Choroid plexus epithelial cell (primary cell): ENCODE measurements at regions not wholly inside any gene's neighbourhood (a gene's known extent, or its start where the extent isn't known, plus 50 kb on each side); places are given as distances from the start of the nearest gene placed in this dataset.

ENCODE experiments used
- DNase-seq: peaks from one replicate; pipeline ENCODE4 v3.0.0-alpha.2; 2010; ENCODE audit warnings: low read depth
- H3K4me3 ChIP-seq: 2 replicates; pipeline ENCODE4 v1.5.1; 2011; ENCODE audit warnings: low read depth, mild to moderate bottlenecking, control low read depth, low read length, moderate library complexity
- TF ChIP-seq, protein P1 (sequence below): conservative IDR thresholded peaks from 2 replicates; pipeline ENCODE4 v1.5.1; 2011; ENCODE audit warnings: low read depth, mild to moderate bottlenecking, control low read depth, inconsistent platforms, low read length, moderate library complexity

DNA sequence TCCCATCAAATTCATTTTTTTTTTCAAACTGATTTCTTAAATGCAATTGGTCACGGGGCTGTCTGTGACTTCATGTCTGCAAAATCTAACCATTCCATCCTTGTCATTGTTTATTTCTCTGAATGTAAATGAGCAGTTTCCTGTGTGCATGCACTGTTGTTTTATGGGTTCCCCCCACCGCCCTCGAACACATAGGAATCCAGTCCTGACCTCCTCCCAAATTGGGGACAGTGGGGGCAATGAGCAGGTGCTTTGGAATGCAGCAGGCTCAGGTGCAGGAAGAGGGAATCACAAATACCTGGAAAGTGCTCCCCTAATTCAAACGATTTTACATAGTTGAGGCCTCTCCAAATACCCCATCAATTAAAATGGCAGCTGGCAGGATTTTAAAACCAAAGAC is 62.6 kb upstream of the ESRRB start:
- no peak for DNase-seq
- TF ChIP-seq, protein P1, sequence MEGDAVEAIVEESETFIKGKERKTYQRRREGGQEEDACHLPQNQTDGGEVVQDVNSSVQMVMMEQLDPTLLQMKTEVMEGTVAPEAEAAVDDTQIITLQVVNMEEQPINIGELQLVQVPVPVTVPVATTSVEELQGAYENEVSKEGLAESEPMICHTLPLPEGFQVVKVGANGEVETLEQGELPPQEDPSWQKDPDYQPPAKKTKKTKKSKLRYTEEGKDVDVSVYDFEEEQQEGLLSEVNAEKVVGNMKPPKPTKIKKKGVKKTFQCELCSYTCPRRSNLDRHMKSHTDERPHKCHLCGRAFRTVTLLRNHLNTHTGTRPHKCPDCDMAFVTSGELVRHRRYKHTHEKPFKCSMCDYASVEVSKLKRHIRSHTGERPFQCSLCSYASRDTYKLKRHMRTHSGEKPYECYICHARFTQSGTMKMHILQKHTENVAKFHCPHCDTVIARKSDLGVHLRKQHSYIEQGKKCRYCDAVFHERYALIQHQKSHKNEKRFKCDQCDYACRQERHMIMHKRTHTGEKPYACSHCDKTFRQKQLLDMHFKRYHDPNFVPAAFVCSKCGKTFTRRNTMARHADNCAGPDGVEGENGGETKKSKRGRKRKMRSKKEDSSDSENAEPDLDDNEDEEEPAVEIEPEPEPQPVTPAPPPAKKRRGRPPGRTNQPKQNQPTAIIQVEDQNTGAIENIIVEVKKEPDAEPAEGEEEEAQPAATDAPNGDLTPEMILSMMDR: no peak
- H3K4me3 ChIP-seq: no peak overlapping the region

DNA sequence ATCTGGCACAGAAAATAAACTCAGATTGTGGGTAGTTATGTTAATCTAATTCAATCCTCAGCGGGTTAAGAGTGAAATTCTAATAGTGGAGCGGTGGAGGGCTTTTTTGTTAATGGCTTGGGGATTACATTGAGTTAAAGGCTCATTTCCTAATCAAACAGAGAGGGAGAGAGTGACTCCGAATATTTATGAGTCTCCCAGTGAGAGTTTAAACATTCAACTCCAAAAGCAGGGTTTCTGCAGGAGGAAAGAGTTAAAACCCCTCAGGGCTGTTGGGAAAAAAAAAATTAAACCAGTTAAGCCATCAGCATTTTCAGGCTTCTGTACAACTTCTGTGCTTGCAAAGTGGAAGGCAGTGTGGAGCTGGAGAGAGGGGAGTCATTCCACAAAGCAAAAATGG is 62.1 kb upstream of the ESRRB start:
- no peak overlapping the region for H3K4me3 ChIP-seq
- no peak for DNase-seq
- TF ChIP-seq, protein P1: no peak

DNA sequence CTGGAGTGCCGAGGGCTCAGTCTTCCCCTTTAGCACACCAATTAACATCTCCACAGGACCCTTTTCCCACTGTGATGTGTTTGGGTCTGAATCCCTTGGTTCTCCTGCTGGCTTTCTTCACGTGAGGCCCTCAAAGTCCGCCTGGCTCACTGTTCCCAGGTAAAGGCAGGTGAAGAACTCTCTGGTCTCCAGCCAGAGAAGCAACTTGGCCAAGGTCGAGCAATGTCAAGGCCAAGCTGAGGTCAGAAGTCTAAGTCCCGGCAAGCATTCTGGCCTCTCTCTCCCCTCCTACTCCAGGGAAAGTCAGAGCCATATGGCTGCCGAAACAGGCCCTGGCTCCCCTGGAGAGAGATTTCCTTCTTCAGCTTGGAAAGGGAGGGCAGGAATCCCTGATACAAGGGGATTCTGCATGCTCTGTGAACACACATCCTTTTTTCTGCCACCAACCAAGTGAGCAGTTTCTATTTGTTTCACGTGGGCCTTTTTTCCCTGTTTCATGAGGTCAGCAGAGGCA is 61.4 kb upstream of the ESRRB start:
- DNase-seq: no peak
- no peak overlapping the region for H3K4me3 ChIP-seq
- TF ChIP-seq, protein P1: no peak

DNA sequence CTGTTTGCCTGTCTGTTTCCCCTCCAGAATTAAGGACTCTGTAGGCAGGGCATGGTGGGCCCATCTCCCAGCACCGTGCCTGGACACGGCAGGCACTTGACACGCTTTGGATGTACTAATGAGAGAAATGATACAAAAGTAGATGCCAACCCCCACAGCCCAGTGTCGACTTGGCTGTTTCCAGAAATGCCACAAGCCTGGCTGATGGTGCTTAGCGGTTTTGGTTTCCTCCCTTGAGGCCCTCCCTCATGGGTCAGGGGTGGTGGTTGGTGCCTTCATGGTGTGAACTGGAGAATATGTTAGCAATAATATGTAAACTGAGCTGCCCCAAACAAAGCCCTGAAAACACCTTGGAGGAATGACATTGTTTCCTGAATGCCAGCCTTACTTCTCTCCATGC is 55.5 kb upstream of the ESRRB start:
- no peak overlapping the region for H3K4me3 ChIP-seq
- TF ChIP-seq, protein P1: no peak
- no peak for DNase-seq

DNA sequence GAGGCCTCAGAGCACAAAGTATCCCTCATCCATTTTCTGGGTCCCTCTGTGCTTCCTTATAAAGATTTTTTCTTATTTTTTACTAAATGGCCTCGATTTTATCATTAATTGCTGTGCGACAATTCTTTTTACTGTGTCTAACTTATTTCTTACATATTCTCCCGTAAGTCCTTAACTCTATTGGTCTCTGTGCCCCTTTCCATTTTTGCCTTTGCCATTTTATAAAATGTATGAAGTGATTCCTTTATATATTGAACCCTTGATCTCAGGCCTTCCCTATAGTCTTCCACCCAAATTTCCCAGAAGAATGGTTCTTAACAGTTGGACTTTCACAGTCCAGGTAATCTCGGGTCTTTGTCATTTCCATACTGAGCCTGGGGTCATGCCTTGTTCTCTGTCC is 55.0 kb upstream of the ESRRB start:
- TF ChIP-seq, protein P1: no peak
- DNase-seq: no peak
- H3K4me3 ChIP-seq: no peak overlapping the region

DNA sequence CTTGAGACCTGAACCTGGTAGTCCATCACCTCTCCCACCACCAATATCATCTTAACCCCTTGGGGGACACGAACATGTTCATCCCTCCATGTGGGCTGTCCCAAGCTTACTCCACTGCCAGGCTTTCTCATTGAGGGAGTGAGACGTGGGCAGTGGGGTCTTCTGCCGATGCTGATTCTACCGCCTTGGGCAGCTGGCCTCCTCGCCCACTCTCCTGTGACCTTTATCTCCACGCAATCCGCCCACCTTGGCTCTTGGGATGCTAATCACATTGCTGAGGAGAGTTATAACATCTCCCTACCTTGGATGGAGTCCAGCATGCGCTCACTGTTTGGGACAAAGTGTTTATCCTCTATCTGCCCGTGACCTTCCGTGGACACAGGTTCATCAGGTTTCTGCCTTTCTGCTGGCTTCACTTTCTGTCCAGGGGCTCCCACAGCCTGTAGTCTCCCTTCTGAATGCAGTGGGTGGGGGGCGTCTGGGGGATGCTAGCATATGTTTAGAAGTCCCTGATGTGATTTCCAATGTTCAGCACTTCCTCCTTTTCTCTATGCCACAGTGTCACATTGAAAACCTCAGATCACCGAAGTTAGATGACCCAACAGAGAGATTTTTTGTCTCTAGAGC is 53.2 kb upstream of the ESRRB start:
- DNase-seq: no peak
- TF ChIP-seq, protein P1: no peak

More for the DNA sequence above, 53.2 kb upstream of the ESRRB start:
- H3K4me3 ChIP-seq: no peak overlapping the region
